ENCODE measurements at regions not wholly inside any gene's neighbourhood (a gene's known extent, or its start where the extent isn't known, plus 50 kb on each side); places are given as distances from the start of the nearest gene placed in this dataset.
"Not testable (repeated sequence)": the region's sequence is repeated elsewhere in the genome, so short reads cannot be mapped to it uniquely, and the experiment has no call there.

GRCh38 chr15:77916966-77917635 lies 160.4 kb downstream of the TBC1D2B start:
- H3K36me3 Mint-ChIP-seq; H3K4me1 Mint-ChIP-seq; H3K4me1 ChIP-seq (ENCODE audit: control insufficient read depth, insufficient read depth, low read length, poor library complexity, severe bottlenecking); H3K27me3 ChIP-seq (ENCODE audit: control insufficient read depth, insufficient read depth, low read length); H3K27ac ChIP-seq (ENCODE audit: insufficient read depth, low read length, poor library complexity, severe bottlenecking); H3K9me3 ChIP-seq (ENCODE audit: control insufficient read depth in 2 of 2, low read length in 2 of 2); H3K4me3 Mint-ChIP-seq; H3K36me3 ChIP-seq (ENCODE audit: control insufficient read depth, insufficient read depth, low read length); H3K27ac Mint-ChIP-seq; H3K9me3 Mint-ChIP-seq; DNase-seq; H3K4me3 ChIP-seq (ENCODE audit: low read depth, low read length); ATAC-seq (ENCODE audit: low read depth in 2 of 2): not testable (repeated sequence)
- H3K27me3 Mint-ChIP-seq: peaks cover 19% of the 10 kb centered on the region

GRCh38 chr15:77915961-77916330 lies 161.6 kb downstream of the TBC1D2B start:
- not testable (repeated sequence) for H3K4me3 ChIP-seq (ENCODE audit: low read depth, low read length); H3K4me1 ChIP-seq (ENCODE audit: control insufficient read depth, insufficient read depth, low read length, poor library complexity, severe bottlenecking); H3K27ac Mint-ChIP-seq; H3K9me3 ChIP-seq (ENCODE audit: control insufficient read depth in 2 of 2, low read length in 2 of 2); H3K4me3 Mint-ChIP-seq; H3K27me3 ChIP-seq (ENCODE audit: control insufficient read depth, insufficient read depth, low read length); H3K4me1 Mint-ChIP-seq; H3K27ac ChIP-seq (ENCODE audit: insufficient read depth, low read length, poor library complexity, severe bottlenecking); ATAC-seq (ENCODE audit: low read depth in 2 of 2); DNase-seq; H3K9me3 Mint-ChIP-seq; H3K36me3 ChIP-seq (ENCODE audit: control insufficient read depth, insufficient read depth, low read length); H3K36me3 Mint-ChIP-seq
- H3K27me3 Mint-ChIP-seq: peaks cover 19% of the 10 kb centered on the region

- DNase-seq (no peak), ATAC-seq (ENCODE audit: low read depth in 2 of 2) (no peak)
- Histone ChIP-seq H3K4me1 (ENCODE audit: control insufficient read depth, insufficient read depth, low read length, poor library complexity, severe bottlenecking) (no peaks in the 10 kb centered on the region), H3K4me3 (ENCODE audit: low read depth, low read length) (no peak overlapping the region), H3K9me3 (ENCODE audit: control insufficient read depth in 2 of 2, low read length in 2 of 2) (no peaks in the 10 kb centered on the region), H3K27me3 (ENCODE audit: control insufficient read depth, insufficient read depth, low read length) (peaks cover 3% of the 10 kb centered on the region), H3K27ac (ENCODE audit: insufficient read depth, low read length, poor library complexity, severe bottlenecking) (no peak overlapping the region), H3K36me3 (ENCODE audit: control insufficient read depth, insufficient read depth, low read length) (no peaks in the 10 kb centered on the region)
- Mint-ChIP-seq H3K27ac (no peak overlapping the region), H3K9me3 (peaks cover 0 to 1% (median 0%) of the 10 kb centered on the region in 7 donors), H3K4me1 (peaks cover 0 to 3% (median 0%) of the 10 kb centered on the region in 4 donors), H3K27me3 (peaks cover 24% of the 10 kb centered on the region), H3K36me3 (no peaks in the 10 kb centered on the region), H3K4me3 (no peak overlapping the region)
Observed at GRCh38 chr15:77915261-77915960, 162.1 kb downstream of the TBC1D2B start.

DNA sequence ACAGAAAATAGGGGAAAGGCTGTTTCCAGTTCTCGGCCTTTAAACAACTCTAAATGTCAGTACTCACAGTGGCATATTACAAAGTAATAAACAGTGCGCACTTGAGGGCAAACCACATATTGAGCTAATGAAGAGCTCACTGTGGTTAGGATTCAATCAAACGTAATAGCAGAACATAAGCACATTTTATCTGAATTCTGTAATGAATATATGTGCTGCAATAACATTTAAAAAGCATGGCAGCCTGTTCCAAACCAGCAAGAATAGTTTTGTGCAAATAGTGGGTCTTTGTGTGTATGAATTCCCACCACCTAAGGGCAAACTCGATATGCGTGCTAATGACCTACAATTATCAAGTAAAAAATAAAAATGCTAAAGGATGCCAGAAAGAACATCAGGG lies 163.0 kb downstream of the TBC1D2B start:
- H3K36me3 ChIP-seq (ENCODE audit: control insufficient read depth, insufficient read depth, low read length); H3K27me3 ChIP-seq (ENCODE audit: control insufficient read depth, insufficient read depth, low read length); H3K36me3 Mint-ChIP-seq; H3K9me3 Mint-ChIP-seq; H3K4me1 Mint-ChIP-seq; H3K4me3 ChIP-seq (ENCODE audit: low read depth, low read length); H3K27ac Mint-ChIP-seq; H3K4me3 Mint-ChIP-seq; H3K9me3 ChIP-seq (ENCODE audit: control insufficient read depth in 2 of 2, low read length in 2 of 2); DNase-seq; H3K4me1 ChIP-seq (ENCODE audit: control insufficient read depth, insufficient read depth, low read length, poor library complexity, severe bottlenecking); H3K27ac ChIP-seq (ENCODE audit: insufficient read depth, low read length, poor library complexity, severe bottlenecking); ATAC-seq (ENCODE audit: low read depth in 2 of 2): not testable (repeated sequence)
- H3K27me3 Mint-ChIP-seq: peaks cover 26% of the 10 kb centered on the region

- not testable (repeated sequence) for H3K27ac ChIP-seq (ENCODE audit: insufficient read depth, low read length, poor library complexity, severe bottlenecking); H3K9me3 Mint-ChIP-seq; H3K4me1 ChIP-seq (ENCODE audit: control insufficient read depth, insufficient read depth, low read length, poor library complexity, severe bottlenecking); H3K36me3 Mint-ChIP-seq; H3K27ac Mint-ChIP-seq; H3K36me3 ChIP-seq (ENCODE audit: control insufficient read depth, insufficient read depth, low read length); H3K9me3 ChIP-seq (ENCODE audit: control insufficient read depth in 2 of 2, low read length in 2 of 2); H3K4me1 Mint-ChIP-seq; H3K27me3 ChIP-seq (ENCODE audit: control insufficient read depth, insufficient read depth, low read length)
- ATAC-seq (ENCODE audit: low read depth in 2 of 2) (peak; percentile 77 to 86), DNase-seq (peak; percentile 58 to 84 (median 70))
- Mint-ChIP-seq H3K4me3 (peak overlapping the region; percentile 18 to 89 (median 68)), H3K27me3 (peaks cover 17% of the 10 kb centered on the region)
- peak overlapping the region; percentile 64 for H3K4me3 ChIP-seq (ENCODE audit: low read depth, low read length)
Observed at GRCh38 chr15:77910030-77910911, 167.2 kb downstream of the TBC1D2B start.

DNA sequence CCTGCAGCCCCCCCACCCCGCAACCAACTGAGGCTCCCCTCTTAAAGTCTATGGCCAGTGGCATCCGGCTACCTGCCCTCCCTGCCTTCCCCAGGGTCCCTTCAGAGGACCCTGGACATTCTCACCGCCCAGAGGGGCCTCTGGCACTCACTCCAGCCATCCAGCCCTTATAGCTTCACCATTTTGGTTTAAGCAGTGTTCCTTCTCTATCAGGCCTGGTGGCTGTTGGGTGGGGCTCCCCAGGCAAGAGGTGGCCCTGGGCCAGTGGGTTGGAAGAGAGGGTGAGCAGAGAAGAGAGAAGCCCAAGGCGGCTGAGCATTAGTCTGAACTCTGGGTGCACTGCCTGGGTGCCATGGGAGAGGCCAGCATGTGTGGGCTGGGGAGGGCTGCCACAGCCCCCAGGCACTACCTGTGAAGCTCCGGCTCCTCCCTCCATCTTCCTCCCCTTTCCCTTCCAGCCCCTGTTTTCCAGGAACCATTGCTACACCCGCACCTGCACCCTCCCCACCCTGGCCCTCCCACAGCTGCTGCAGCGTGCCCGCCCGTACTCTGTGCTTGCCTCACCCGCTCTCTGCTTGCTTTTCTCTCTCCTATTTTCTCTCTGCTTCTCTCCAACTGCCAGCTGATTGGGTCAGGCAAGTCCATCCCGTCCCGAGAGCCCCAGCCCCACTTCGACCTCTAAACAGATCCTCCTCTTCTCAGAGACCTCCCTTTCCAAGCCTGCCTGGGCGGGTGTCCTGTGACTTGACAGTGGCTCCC lies 168.2 kb downstream of the TBC1D2B start:
- Histone ChIP-seq H3K4me1 (ENCODE audit: control insufficient read depth, insufficient read depth, low read length, poor library complexity, severe bottlenecking) (no peaks in the 10 kb centered on the region), H3K9me3 (ENCODE audit: control insufficient read depth in 2 of 2, low read length in 2 of 2) (no peaks in the 10 kb centered on the region), H3K27me3 (ENCODE audit: control insufficient read depth, insufficient read depth, low read length) (peaks cover 3% of the 10 kb centered on the region), H3K27ac (ENCODE audit: insufficient read depth, low read length, poor library complexity, severe bottlenecking) (no peak overlapping the region), H3K4me3 (ENCODE audit: low read depth, low read length) (no peak overlapping the region), H3K36me3 (ENCODE audit: control insufficient read depth, insufficient read depth, low read length) (no peaks in the 10 kb centered on the region)
- Mint-ChIP-seq H3K36me3 (no peaks in the 10 kb centered on the region), H3K27me3 (peaks cover 14% of the 10 kb centered on the region), H3K9me3 (peaks cover 0 to 1% (median 0%) of the 10 kb centered on the region in 7 donors), H3K27ac (no peak overlapping the region), H3K4me1 (peaks cover 0 to 3% (median 0%) of the 10 kb centered on the region in 4 donors), H3K4me3 (no peak overlapping the region)
- ATAC-seq (ENCODE audit: low read depth in 2 of 2): no peak
- no peak for DNase-seq

DNA sequence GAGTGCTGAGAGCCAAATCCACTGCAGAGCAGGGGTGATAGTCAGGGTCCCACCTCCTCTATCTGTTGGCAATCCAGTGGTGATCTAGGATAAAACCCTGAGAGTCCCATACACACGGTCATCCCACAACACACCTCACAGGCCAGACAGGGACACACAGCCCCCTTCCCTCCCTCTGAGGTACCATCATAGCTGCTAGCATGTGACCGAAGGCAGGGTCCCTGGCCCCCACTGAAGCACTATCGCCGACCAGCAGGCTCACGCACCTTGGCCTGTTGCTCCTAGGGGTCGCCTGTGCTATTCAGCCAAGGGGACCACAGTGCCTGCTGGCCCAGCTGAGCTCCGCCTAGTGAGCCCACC lies 168.8 kb downstream of the TBC1D2B start:
- not testable (repeated sequence) for H3K9me3 Mint-ChIP-seq; DNase-seq; H3K4me1 ChIP-seq (ENCODE audit: control insufficient read depth, insufficient read depth, low read length, poor library complexity, severe bottlenecking); H3K9me3 ChIP-seq (ENCODE audit: control insufficient read depth in 2 of 2, low read length in 2 of 2); H3K4me3 ChIP-seq (ENCODE audit: low read depth, low read length); H3K27me3 ChIP-seq (ENCODE audit: control insufficient read depth, insufficient read depth, low read length); H3K27ac Mint-ChIP-seq; H3K27ac ChIP-seq (ENCODE audit: insufficient read depth, low read length, poor library complexity, severe bottlenecking); H3K36me3 ChIP-seq (ENCODE audit: control insufficient read depth, insufficient read depth, low read length); H3K4me1 Mint-ChIP-seq; H3K4me3 Mint-ChIP-seq; H3K36me3 Mint-ChIP-seq; ATAC-seq (ENCODE audit: low read depth in 2 of 2)
- peaks cover 12% of the 10 kb centered on the region for H3K27me3 Mint-ChIP-seq
